K562 (cell line): ENCODE measurements at regions not wholly inside any gene's neighbourhood (a gene's known extent, or its start where the extent isn't known, plus 50 kb on each side); places are given as distances from the start of the nearest gene placed in this dataset.

Experiments used
- ATAC-seq: fragments of 200-7000 bp; cut with Tn5 transposase; 3 replicates; pipeline ENCODE4 v1.9.1; 2020; ENCODE audit warnings: moderate library complexity
- BruUV-seq: library from RNA; stranded (reverse); fragments of 400-500 nt; replicated peaks from 2 replicates; lab custom pipeline; 2021; lab: Mats Ljungman, UMichigan
- CTCF ChIA-PET: fragments of 300-600 bp; formaldehyde crosslinking; extraction: SDS; loops from one replicate; lab custom pipeline; 2021; ENCODE audit warnings: low intra/inter-chr PET ratio; lab: Yijun Ruan, JAX
- POLR2A ChIA-PET: fragments of 300-600, 350-650 bp; sonication (Branson Sonifier 250); formaldehyde crosslinking; extraction: SDS; loops from one replicate; lab custom pipeline; 2021; ENCODE audit warnings: antibody characterized with exemption, inconsistent platforms; lab: Yijun Ruan, JAX
- DNase-seq, 4 experiments: peaks; one replicate each; pipeline versions ENCODE4 v3.0.0 to v3.0.0-alpha.2; 2011 to 2018; ENCODE audit warnings: low spot score in 3 of 4, mixed read lengths in 3 of 4; ENCODE audit errors: extremely low read depth in 1 of 4
- FAIRE-seq: peaks from 2 replicates; lab custom pipeline; 2011; peaks lifted over from hg19 to GRCh38; lab: Jason Lieb, UNC
- H2AFZ ChIP-seq: 2 replicates; pipeline ENCODE4 v1.6.0; 2011; ENCODE audit warnings: low read depth, low read length, control low read depth, inconsistent platforms
- H3K27ac ChIP-seq: fragments of 200-600 bp; 3 replicates; pipeline ENCODE4 v1.8.0; 2011; ENCODE audit warnings: low read depth, mild to moderate bottlenecking, control low read depth, inconsistent platforms, low read length, moderate library complexity, mixed read lengths; ENCODE audit errors: extremely low read depth
- H3K27me3 ChIP-seq, 2 experiments: fragments of 300-600 bp in 1 of 2; 2 replicates in 1 of 2; 3 replicates in 1 of 2; pipeline versions ENCODE4 v1.6.0 to v1.8.0; 2011; ENCODE audit warnings: inconsistent platforms in 2 of 2, low read length in 2 of 2, mild to moderate bottlenecking in 1 of 2, mixed read lengths in 1 of 2, moderate library complexity in 1 of 2; ENCODE audit not compliant: control insufficient read depth in 2 of 2, insufficient read depth in 2 of 2
- H3K36me3 ChIP-seq: fragments of 300-600 bp; 3 replicates; pipeline ENCODE4 v1.8.0; 2011; ENCODE audit warnings: mild to moderate bottlenecking, low read length, inconsistent platforms; ENCODE audit not compliant: control insufficient read depth, insufficient read depth
- H3K4me1 ChIP-seq, 2 experiments: fragments of 200-600 bp in 1 of 2; replicated peaks in 1 of 2; 2 replicates in 1 of 2; 3 replicates in 1 of 2; pipeline versions ENCODE4 v1.5.1 to v1.8.0; 2011; ENCODE audit warnings: inconsistent platforms in 2 of 2, low read length in 2 of 2, mild to moderate bottlenecking in 1 of 2, mixed read lengths in 1 of 2, moderate library complexity in 1 of 2; ENCODE audit not compliant: control insufficient read depth in 2 of 2, insufficient read depth in 2 of 2
- H3K4me2 ChIP-seq: 2 replicates; pipeline ENCODE4 v1.6.1; 2011; ENCODE audit warnings: low read length, control low read depth, inconsistent platforms, mixed read lengths; ENCODE audit not compliant: insufficient read depth
- H3K4me3 ChIP-seq: fragments of 200-600 bp; sonication (generic), shearing (Covaris generic); 2 replicates; pipeline ENCODE4 v1.5.1; 2016; ENCODE audit warnings: control low read depth, inconsistent platforms
- H3K79me2 ChIP-seq: fragments of 200-600 bp; 3 replicates; pipeline ENCODE4 v1.8.0; 2011; ENCODE audit warnings: low read length, inconsistent platforms; ENCODE audit not compliant: control insufficient read depth, insufficient read depth
- H3K9ac ChIP-seq, 2 experiments: 2 replicates each; pipeline versions ENCODE4 v1.6.0 to v1.6.1; 2011; ENCODE audit warnings: low read depth in 2 of 2, low read length in 2 of 2, control low read depth in 1 of 2, inconsistent platforms in 1 of 2, mild to moderate bottlenecking in 1 of 2, mixed read lengths in 1 of 2; ENCODE audit not compliant: insufficient read depth in 1 of 2
- H3K9me1 ChIP-seq: one replicate; pipeline ENCODE4 v1.6.0; 2011; ENCODE audit warnings: inconsistent platforms, mild to moderate bottlenecking, low read length, moderate library complexity; ENCODE audit not compliant: control insufficient read depth, insufficient read depth
- H3K9me3 ChIP-seq: replicated peaks from 2 replicates; pipeline ENCODE4 v1.5.1; 2011; ENCODE audit warnings: low read depth, low read length, inconsistent platforms; ENCODE audit not compliant: control insufficient read depth, insufficient read depth
- H4K20me1 ChIP-seq: replicated peaks from 2 replicates; pipeline ENCODE4 v1.6.1; 2011; ENCODE audit warnings: low read length, inconsistent platforms, mixed read lengths; ENCODE audit not compliant: control insufficient read depth, insufficient read depth
- ATF1 ChIP-seq, 2 experiments: fragments of 450-650 bp in 1 of 2; IDR thresholded peaks; 2 replicates each; pipeline ENCODE4 v1.6.1; 2016; ENCODE audit warnings: missing compliant biosample characterization in 1 of 2, missing genetic modification characterization in 1 of 2
- BACH1 ChIP-seq: fragments of 200-800 bp; sonication (Bioruptor generic); IDR thresholded peaks from 2 replicates; pipeline ENCODE4 v1.6.1; 2016; ENCODE audit warnings: missing genetic modification characterization, missing compliant biosample characterization
- ERF ChIP-seq: fragments of 450-650 bp; formaldehyde crosslinking; IDR thresholded peaks from 2 replicates; pipeline ENCODE4 v1.4.0; 2020; ENCODE audit warnings: mild to moderate bottlenecking, mixed read lengths
- MAFG ChIP-seq: fragments of 450-650 bp; conservative IDR thresholded peaks from 2 replicates; pipeline ENCODE4 v1.6.1; 2016; ENCODE audit warnings: missing genetic modification characterization, missing compliant biosample characterization
- MEF2A ChIP-seq: IDR thresholded peaks from 2 replicates; pipeline ENCODE4 v1.6.1; 2011; ENCODE audit warnings: low read depth, mild to moderate bottlenecking, low read length, moderate library complexity; ENCODE audit not compliant: control insufficient read depth
- NFXL1 ChIP-seq: fragments of 450-650 bp; formaldehyde crosslinking; IDR thresholded peaks from 2 replicates; pipeline ENCODE4 v1.4.0; 2021; ENCODE audit warnings: mild to moderate bottlenecking
- NR2C1 ChIP-seq, 2 experiments: fragments of 450-650 bp; IDR thresholded peaks; 2 replicates each; pipeline ENCODE4 v1.6.1; 2017; ENCODE audit warnings: mild to moderate bottlenecking in 2 of 2, antibody characterized with exemption in 1 of 2, inconsistent platforms in 1 of 2, missing compliant biosample characterization in 1 of 2, missing genetic modification characterization in 1 of 2
- PCBP1 ChIP-seq: fragments of 200-400 bp; formaldehyde crosslinking; IDR thresholded peaks from 2 replicates; pipeline ENCODE4 v1.6.1; 2018; ENCODE audit warnings: mild to moderate bottlenecking, low read depth, low read length; ENCODE audit not compliant: poor library complexity, severe bottlenecking
- ZBTB34 ChIP-seq: fragments of 250-450 bp; sonication (Bioruptor Pico); IDR thresholded peaks from 2 replicates; pipeline ENCODE4 v1.8.0; 2021; ENCODE audit warnings: mild to moderate bottlenecking, moderate library complexity
- ZFP1 ChIP-seq: fragments of 450-650 bp; formaldehyde crosslinking; IDR thresholded peaks from 2 replicates; pipeline ENCODE4 v1.4.0; 2020; ENCODE audit warnings: mild to moderate bottlenecking, mixed read lengths
- ZNF146 ChIP-seq: IDR thresholded peaks from one replicate; pipeline ENCODE4 v1.6.1; 2018; ENCODE audit warnings: missing compliant biosample characterization; ENCODE audit not compliant: unreplicated experiment
- ZNF217 ChIP-seq: sonication (generic); formaldehyde crosslinking; IDR thresholded peaks from 2 replicates; pipeline ENCODE4 v1.8.0; 2022; ENCODE audit warnings: mild to moderate bottlenecking, missing genetic modification reagents
- ZNF551 ChIP-seq: fragments of 250-450 bp; sonication (Bioruptor Pico); IDR thresholded peaks from 2 replicates; pipeline ENCODE4 v1.5.0; 2021; ENCODE audit warnings: mild to moderate bottlenecking, moderate library complexity
- ZNF699 ChIP-seq: fragments of 250-450 bp; sonication (Bioruptor Pico); IDR thresholded peaks from 2 replicates; pipeline ENCODE4 v1.8.0; 2021; ENCODE audit warnings: mild to moderate bottlenecking, moderate library complexity; ENCODE audit not compliant: insufficient replicate concordance
- WGBS: fragments of 100-300 bp; shearing (Covaris generic); methylation state at CpG from one replicate; pipeline ENCODE4 v1.1.6; 2016; ENCODE audit warnings: low coverage, mixed read lengths; ENCODE audit not compliant: insufficient coverage; ENCODE audit errors: missing lambda C conversion rate; 5-methylcytosine and 5-hydroxymethylcytosine counted together
- in situ Hi-C: fragments of 300-500 bp; cut with MboI; formaldehyde crosslinking; loops from 4 replicates; pipeline ENCODE4 v1.15.0; 2018; ENCODE audit warnings: inconsistent platforms, mixed read lengths
- intact Hi-C: fragments of 100-400 bp; cut with micrococcal nuclease; formaldehyde crosslinking; loops from 2 replicates; pipeline ENCODE4 v1.14.2; 2022

- H3K4me3 ChIP-seq = no peak overlapping the region
- ChIA-PET CTCF (no interaction called here), POLR2A (no interaction called here)
- no peaks in the 10 kb centered on the region for H3K9me1 ChIP-seq
- H3K36me3 ChIP-seq = no peaks in the 10 kb centered on the region
- H3K27me3 ChIP-seq = no peaks in the 10 kb centered on the region; a peak in 1 of 5 replicates
- DNase-seq = no peak
- intact Hi-C loops = no loop called here
- no peak for FAIRE-seq
- H3K9me3 ChIP-seq = no peaks in the 10 kb centered on the region
- no peaks in the 10 kb centered on the region for H3K79me2 ChIP-seq
- H2AFZ ChIP-seq = no peak overlapping the region
- H3K9ac ChIP-seq = no peak overlapping the region
- no peak for ATAC-seq
- TF ChIP-seq ZNF217 (CRISPR knock-in tag) (no peak), NFXL1 (CRISPR knock-in tag) (no peak), ERF (no peak), ZNF699 (CRISPR knock-in tag) (no peak), ATF1 (CRISPR knock-in tag; IDR thresholded peaks at IDR 0.05) (no peak), ATF1 (tag; IDR thresholded peaks at IDR 0.05) (no peak), ZNF551 (CRISPR knock-in tag) (no peak), MAFG (tag) (no peak), ZBTB34 (no peak), MEF2A (no peak), ZFP1 (CRISPR knock-in tag) (no peak), BACH1 (tag) (no peak), ZNF146 (CRISPR knock-in tag) (no peak), PCBP1 (no peak), NR2C1 (IDR thresholded peaks at IDR 0.05) (no peak), NR2C1 (tag; IDR thresholded peaks at IDR 0.05) (no peak)
- 0% methylated on average over 6 of the region's 7 CpGs for WGBS
- H4K20me1 ChIP-seq = no peaks in the 10 kb centered on the region
- H3K4me1 ChIP-seq = no peaks in the 10 kb centered on the region
- BruUV-seq = no TSS peak
- no peak overlapping the region for H3K4me2 ChIP-seq
- in situ Hi-C loops = no loop called here
- no peak overlapping the region for H3K27ac ChIP-seq
Observed at GRCh38 chr18:77597726-77598125, 348.1 kb downstream of the GALR1 start.
